AG09309 (cell line): ENCODE measurements at regions not wholly inside any gene's neighbourhood (a gene's known extent, or its start where the extent isn't known, plus 50 kb on each side); places are given as distances from the start of the nearest gene placed in this dataset.

ENCODE experiments used
- DNase-seq: peaks from one replicate; pipeline ENCODE4 v3.0.0-alpha.2; 2010; ENCODE audit warnings: low read depth
- H3K4me3 ChIP-seq: 2 replicates; pipeline ENCODE4 v1.5.1; 2011; ENCODE audit warnings: mild to moderate bottlenecking, low read depth, low read length, moderate library complexity; ENCODE audit not compliant: control insufficient read depth
- TF ChIP-seq, protein P1 (sequence below): IDR thresholded peaks from 2 replicates; pipeline ENCODE4 v1.5.1; 2011; ENCODE audit warnings: mild to moderate bottlenecking, low read depth, low read length, inconsistent platforms; ENCODE audit not compliant: insufficient read depth, control insufficient read depth; ENCODE audit errors: missing control alignments

- TF ChIP-seq, protein P1, sequence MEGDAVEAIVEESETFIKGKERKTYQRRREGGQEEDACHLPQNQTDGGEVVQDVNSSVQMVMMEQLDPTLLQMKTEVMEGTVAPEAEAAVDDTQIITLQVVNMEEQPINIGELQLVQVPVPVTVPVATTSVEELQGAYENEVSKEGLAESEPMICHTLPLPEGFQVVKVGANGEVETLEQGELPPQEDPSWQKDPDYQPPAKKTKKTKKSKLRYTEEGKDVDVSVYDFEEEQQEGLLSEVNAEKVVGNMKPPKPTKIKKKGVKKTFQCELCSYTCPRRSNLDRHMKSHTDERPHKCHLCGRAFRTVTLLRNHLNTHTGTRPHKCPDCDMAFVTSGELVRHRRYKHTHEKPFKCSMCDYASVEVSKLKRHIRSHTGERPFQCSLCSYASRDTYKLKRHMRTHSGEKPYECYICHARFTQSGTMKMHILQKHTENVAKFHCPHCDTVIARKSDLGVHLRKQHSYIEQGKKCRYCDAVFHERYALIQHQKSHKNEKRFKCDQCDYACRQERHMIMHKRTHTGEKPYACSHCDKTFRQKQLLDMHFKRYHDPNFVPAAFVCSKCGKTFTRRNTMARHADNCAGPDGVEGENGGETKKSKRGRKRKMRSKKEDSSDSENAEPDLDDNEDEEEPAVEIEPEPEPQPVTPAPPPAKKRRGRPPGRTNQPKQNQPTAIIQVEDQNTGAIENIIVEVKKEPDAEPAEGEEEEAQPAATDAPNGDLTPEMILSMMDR = no peak
- DNase-seq = no peak
- H3K4me3 ChIP-seq = no peak overlapping the region
Measured at GRCh38 chr2:12073217-12073852, 326.9 kb downstream of the LPIN1 start.

DNA sequence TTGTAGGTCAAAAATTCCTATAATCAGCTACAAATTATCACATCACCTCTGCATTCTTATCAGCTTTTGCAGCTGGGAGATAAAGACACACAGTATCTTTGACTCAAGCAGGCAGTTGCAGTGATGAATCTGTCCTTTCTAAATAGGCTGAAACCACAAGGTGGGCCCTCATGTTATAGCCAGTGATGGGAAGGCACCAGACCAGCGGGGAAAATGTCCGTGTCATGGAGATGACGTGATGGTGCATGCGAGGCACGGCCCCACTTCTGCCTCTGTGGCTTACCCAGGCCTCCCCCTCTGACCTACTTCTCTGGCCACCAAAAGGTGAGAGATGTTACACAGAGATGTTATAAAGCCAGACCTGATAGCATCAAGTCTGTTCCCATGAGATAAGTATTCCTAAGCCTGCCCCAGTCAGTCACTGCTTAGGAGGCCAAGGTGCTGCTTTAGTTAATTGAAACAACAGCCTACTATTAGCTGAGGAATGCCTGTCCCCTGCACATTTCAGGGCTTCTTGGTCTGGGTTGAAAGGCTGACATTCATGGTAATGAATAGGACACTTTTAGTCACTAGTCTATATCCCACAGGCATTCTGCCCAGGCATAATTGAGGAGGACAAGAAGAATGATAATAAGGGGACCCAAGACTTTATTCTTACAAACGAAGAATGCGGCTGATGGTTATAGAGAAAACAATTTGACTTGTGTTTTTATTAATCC is 327.9 kb downstream of the LPIN1 start:
- no peak for DNase-seq
- no peak overlapping the region for H3K4me3 ChIP-seq
- TF ChIP-seq, protein P1 = no peak

GRCh38 chr2:12074845-12075217 is 328.4 kb downstream of the LPIN1 start:
- no peak overlapping the region for H3K4me3 ChIP-seq
- TF ChIP-seq, protein P1 = no peak
- DNase-seq = no peak

GRCh38 chr2:12075603-12076002 is 329.2 kb downstream of the LPIN1 start:
- no peak for DNase-seq
- TF ChIP-seq, protein P1 = no peak
- H3K4me3 ChIP-seq = no peak overlapping the region

DNA sequence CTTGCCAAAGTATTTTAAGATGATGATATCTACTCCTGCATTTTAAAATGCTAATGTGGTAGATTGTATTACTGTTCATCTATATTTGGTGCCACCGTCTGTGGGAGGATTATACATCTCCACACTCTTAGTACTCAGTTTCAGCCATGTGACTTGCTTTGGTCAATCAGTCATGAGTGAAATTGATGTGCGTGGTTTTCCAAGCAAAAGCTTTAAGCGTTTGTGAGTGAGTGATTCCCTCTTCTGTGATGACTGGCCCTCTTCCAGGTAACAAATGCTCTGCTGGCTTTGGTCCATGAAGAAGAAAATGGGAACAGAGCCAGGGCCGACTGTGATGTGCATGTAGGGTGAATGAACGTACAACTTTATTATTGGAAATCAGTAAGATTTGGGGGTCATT is 330.4 kb downstream of the LPIN1 start:
- H3K4me3 ChIP-seq = no peak overlapping the region
- DNase-seq = no peak
- TF ChIP-seq, protein P1 = no peak

DNA sequence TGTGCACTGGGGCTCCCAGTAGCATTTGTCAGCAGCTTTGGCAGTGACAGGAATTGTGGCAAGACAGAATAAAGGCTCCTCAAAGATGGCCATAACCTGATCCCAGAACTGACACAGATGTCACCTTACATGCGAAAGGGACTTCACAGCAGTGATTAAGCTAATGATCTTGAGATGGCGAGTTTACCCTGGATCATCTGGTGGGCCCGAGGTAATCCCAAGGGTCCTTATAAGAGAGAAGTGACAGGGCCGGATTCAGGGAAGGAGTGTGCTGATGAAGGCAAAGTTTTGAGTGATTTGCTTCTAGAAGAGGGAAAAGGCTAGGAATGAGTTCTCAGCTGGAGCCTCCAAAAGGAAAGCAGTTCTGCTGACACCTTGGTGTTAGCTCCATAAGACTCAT is 333.9 kb downstream of the LPIN1 start:
- TF ChIP-seq, protein P1 = no peak

More for the DNA sequence above, 333.9 kb downstream of the LPIN1 start:
- no peak for DNase-seq
- no peak overlapping the region for H3K4me3 ChIP-seq
